OCI-LY1 (cell line): ENCODE measurements at regions not wholly inside any gene's neighbourhood (a gene's known extent, or its start where the extent isn't known, plus 50 kb on each side); places are given as distances from the start of the nearest gene placed in this dataset.

Experiments
- H2AFZ ChIP-seq: fragments of 200-600 bp; sonication (generic), shearing (Covaris generic); 2 replicates; pipeline ENCODE4 v1.6.0; 2014; ENCODE audit warnings: antibody characterized with exemption, mild to moderate bottlenecking, low read length
- H3F3A ChIP-seq: fragments of 200-600 bp; sonication (generic), shearing (Covaris generic); 2 replicates; pipeline ENCODE4 v1.6.0; 2014; ENCODE audit warnings: mild to moderate bottlenecking, antibody characterized with exemption, low read length, moderate library complexity; ENCODE audit not compliant: insufficient read depth
- H3K27ac ChIP-seq: fragments of 200-600 bp; sonication (generic); 2 replicates; pipeline ENCODE4 v1.5.1; 2014; ENCODE audit warnings: low read length, mixed run types, mild to moderate bottlenecking, low read depth; ENCODE audit not compliant: poor library complexity, severe bottlenecking
- H3K27me3 ChIP-seq: fragments of 200-600 bp; sonication (generic); 2 replicates; pipeline ENCODE4 v1.6.0; 2014; ENCODE audit warnings: antibody characterized with exemption, mild to moderate bottlenecking, low read length, moderate library complexity; ENCODE audit not compliant: insufficient read depth
- H3K36me3 ChIP-seq: fragments of 200-600 bp; sonication (generic); 2 replicates; pipeline ENCODE4 v1.6.1; 2014; ENCODE audit warnings: mild to moderate bottlenecking, antibody characterized with exemption, low read length, moderate library complexity, mixed read lengths; ENCODE audit not compliant: insufficient read depth
- H3K4me1 ChIP-seq: fragments of 200-600 bp; sonication (generic); 2 replicates; pipeline ENCODE4 v1.5.1; 2014; ENCODE audit warnings: mild to moderate bottlenecking, low read length, moderate library complexity; ENCODE audit not compliant: insufficient read depth, severe bottlenecking
- H3K4me2 ChIP-seq: fragments of 200-600 bp; sonication (generic), shearing (Covaris generic); 2 replicates; pipeline ENCODE4 v1.6.1; 2014; ENCODE audit warnings: low read length
- H3K4me3 ChIP-seq: fragments of 200-600 bp; sonication (generic); 2 replicates; pipeline ENCODE4 v1.5.1; 2014; ENCODE audit warnings: low read length, low read depth, mild to moderate bottlenecking, mixed read lengths; ENCODE audit not compliant: poor library complexity, severe bottlenecking
- H3K79me2 ChIP-seq: fragments of 200-600 bp; shearing (Covaris generic); 2 replicates; pipeline ENCODE4 v1.6.1; 2016; ENCODE audit warnings: mixed run types, low read length, mixed read lengths; ENCODE audit not compliant: insufficient read depth
- H3K9ac ChIP-seq: fragments of 200-600 bp; sonication (generic), shearing (Covaris generic); 2 replicates; pipeline ENCODE4 v1.6.1; 2014; ENCODE audit warnings: mild to moderate bottlenecking, low read length, mixed read lengths
- H3K9me2 ChIP-seq: fragments of 200-600 bp; sonication (generic), shearing (Covaris generic); 2 replicates; pipeline ENCODE4 v1.6.1; 2014; ENCODE audit warnings: low read depth, mild to moderate bottlenecking, low read length, mixed read lengths
- H3K9me3 ChIP-seq: fragments of 200-600 bp; shearing (Covaris generic); 2 replicates; pipeline ENCODE4 v1.6.1; 2014; ENCODE audit warnings: low read length, mixed read lengths
- H4K20me1 ChIP-seq: fragments of 200-600 bp; sonication (generic), shearing (Covaris generic); 2 replicates; pipeline ENCODE4 v1.6.0; 2016; ENCODE audit warnings: mild to moderate bottlenecking, low read length; ENCODE audit not compliant: insufficient read depth
- EZH2 ChIP-seq: fragments of 200-600 bp; sonication (generic), shearing (Covaris generic); IDR thresholded peaks from 2 replicates; pipeline ENCODE4 v1.8.0; 2017; ENCODE audit warnings: borderline replicate concordance, mixed run types, mild to moderate bottlenecking, antibody characterized with exemption, low read length, moderate library complexity, mixed read lengths
- TF ChIP-seq, protein P1 (sequence below): fragments of 200-600 bp; sonication (generic), shearing (Covaris generic); IDR thresholded peaks from 2 replicates; pipeline ENCODE4 v1.5.1; 2017; ENCODE audit warnings: mild to moderate bottlenecking, antibody characterized with exemption, low read length, moderate library complexity, mixed read lengths

DNA sequence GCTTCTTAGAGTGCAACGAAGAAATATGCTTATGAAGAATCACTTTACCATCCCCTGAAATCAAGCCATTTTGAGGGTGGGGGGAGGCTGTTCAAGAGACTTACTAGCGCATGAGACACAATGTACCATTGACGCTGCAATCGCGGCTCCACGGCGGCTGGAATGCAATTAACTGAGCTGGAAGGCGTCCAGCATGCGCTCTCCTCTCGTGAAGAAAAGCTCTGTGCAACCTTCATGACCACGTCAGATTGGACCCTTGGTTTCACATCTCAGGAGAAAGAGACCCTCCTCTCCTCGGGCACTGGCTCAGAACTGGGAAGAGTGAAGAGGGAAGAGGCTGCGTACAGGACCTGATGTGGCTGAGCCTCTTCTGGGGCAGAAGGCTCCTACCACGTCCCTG lies 138.5 kb upstream of the IRX2 start:
- H3K27ac ChIP-seq = no peak overlapping the region
- H4K20me1 ChIP-seq = no peaks in the 10 kb centered on the region
- no peak overlapping the region for H3K4me2 ChIP-seq
- H3K36me3 ChIP-seq = no peaks in the 10 kb centered on the region
- H3K4me3 ChIP-seq = no peak overlapping the region
- no peaks in the 10 kb centered on the region for H3K9me2 ChIP-seq
- no peak overlapping the region for H2AFZ ChIP-seq
- no peak overlapping the region for H3K9ac ChIP-seq
- H3K4me1 ChIP-seq = no peaks in the 10 kb centered on the region
- H3F3A ChIP-seq = no peaks in the 10 kb centered on the region
- H3K9me3 ChIP-seq = no peaks in the 10 kb centered on the region
- TF ChIP-seq EZH2 = no peak
- TF ChIP-seq, protein P1, sequence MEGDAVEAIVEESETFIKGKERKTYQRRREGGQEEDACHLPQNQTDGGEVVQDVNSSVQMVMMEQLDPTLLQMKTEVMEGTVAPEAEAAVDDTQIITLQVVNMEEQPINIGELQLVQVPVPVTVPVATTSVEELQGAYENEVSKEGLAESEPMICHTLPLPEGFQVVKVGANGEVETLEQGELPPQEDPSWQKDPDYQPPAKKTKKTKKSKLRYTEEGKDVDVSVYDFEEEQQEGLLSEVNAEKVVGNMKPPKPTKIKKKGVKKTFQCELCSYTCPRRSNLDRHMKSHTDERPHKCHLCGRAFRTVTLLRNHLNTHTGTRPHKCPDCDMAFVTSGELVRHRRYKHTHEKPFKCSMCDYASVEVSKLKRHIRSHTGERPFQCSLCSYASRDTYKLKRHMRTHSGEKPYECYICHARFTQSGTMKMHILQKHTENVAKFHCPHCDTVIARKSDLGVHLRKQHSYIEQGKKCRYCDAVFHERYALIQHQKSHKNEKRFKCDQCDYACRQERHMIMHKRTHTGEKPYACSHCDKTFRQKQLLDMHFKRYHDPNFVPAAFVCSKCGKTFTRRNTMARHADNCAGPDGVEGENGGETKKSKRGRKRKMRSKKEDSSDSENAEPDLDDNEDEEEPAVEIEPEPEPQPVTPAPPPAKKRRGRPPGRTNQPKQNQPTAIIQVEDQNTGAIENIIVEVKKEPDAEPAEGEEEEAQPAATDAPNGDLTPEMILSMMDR = no peak
- no peaks in the 10 kb centered on the region for H3K27me3 ChIP-seq
- H3K79me2 ChIP-seq = no peaks in the 10 kb centered on the region

DNA sequence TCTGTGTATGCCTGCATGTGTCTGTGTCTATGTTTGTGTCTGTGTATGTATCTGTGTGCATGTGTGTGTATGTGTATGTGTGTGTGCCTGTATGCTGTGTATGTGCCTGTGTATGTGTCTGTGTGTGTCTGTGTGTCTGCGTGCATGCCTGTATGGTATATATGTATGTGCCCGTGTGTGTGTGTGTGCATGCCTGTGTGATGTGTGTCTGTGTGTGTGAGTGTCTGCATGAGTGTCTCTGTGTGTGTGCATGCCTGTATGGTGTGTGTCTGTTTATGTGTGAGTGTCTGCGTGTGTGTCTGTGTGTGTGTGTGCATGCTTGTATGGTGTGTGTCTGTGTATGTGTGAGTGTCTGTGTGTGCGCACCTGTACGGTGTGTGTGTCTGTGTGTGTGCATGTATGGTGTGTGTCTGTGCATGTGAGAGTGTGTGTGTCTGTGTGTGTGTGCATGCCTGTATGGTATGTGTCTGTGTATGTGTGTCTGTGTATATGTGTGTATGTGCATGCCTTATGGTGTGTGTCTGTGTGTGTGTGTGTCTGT lies 137.1 kb upstream of the IRX2 start:
- Histone ChIP-seq H3K79me2 (no peaks in the 10 kb centered on the region), H3K4me2 (no peak overlapping the region), H3K9me3 (no peaks in the 10 kb centered on the region), H3K36me3 (no peaks in the 10 kb centered on the region), H3K27me3 (no peaks in the 10 kb centered on the region), H3K4me3 (no peak overlapping the region), H3K9ac (no peak overlapping the region), H3K27ac (no peak overlapping the region), H3F3A (no peaks in the 10 kb centered on the region), H3K4me1 (no peaks in the 10 kb centered on the region), H2AFZ (no peak overlapping the region), H3K9me2 (no peaks in the 10 kb centered on the region), H4K20me1 (no peaks in the 10 kb centered on the region)
- no peak for TF ChIP-seq EZH2
- TF ChIP-seq, protein P1 = no peak

DNA sequence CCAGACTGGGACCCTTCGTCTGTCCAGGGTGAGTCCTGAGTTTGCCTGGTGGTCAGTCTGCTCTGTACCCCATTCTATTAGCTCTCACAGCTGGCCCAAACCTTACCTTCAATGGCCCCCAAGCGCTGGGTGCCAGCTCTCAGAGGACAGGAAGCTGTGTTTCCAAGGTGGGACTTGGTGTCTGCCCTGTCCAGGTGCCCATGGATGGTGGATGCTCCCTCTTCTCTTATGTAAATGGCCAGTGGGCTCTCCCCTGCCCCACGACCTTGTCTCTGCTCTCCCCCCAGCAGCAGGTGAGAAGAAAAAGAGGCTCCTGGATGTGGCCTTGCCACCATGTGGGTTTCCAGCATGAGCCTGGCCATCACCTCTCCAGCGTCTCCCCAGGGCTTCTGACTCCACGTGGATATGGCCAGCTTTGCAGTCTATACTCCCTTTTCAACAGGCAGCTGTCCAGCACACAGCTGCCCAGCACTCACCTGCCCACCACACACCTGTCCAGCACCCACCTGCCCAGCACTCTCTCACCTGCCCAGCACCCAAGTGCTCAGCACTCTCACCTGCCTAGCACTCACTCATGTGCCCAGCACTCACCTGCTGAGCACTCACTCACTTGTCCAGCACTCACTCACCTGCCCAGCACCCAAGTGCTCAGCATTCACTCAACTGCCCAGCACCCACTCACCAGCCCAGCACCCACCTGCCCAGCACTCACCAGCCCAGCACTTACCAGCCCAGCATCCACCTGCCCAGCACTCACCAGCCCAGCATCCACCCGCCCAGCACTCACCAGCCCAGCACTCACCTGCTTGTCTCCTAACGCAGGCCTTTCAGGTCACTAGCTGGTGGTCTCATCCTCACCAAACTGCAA lies 136.2 kb upstream of the IRX2 start:
- Histone ChIP-seq H3K27me3 (no peaks in the 10 kb centered on the region), H3K27ac (no peak overlapping the region), H4K20me1 (no peaks in the 10 kb centered on the region), H3K79me2 (no peaks in the 10 kb centered on the region), H3K4me1 (no peaks in the 10 kb centered on the region), H2AFZ (no peak overlapping the region), H3K9ac (no peak overlapping the region), H3K9me3 (no peaks in the 10 kb centered on the region), H3K4me3 (no peak overlapping the region), H3K36me3 (no peaks in the 10 kb centered on the region), H3K4me2 (no peak overlapping the region), H3F3A (no peaks in the 10 kb centered on the region), H3K9me2 (no peaks in the 10 kb centered on the region)
- TF ChIP-seq, protein P1 = no peak
- no peak for TF ChIP-seq EZH2
